ENCODE measurements at regions not wholly inside any gene's neighbourhood (a gene's known extent, or its start where the extent isn't known, plus 50 kb on each side); places are given as distances from the start of the nearest gene placed in this dataset.
"Not testable (repeated sequence)": the region's sequence is repeated elsewhere in the genome, so short reads cannot be mapped to it uniquely, and the experiment has no call there.

DNA sequence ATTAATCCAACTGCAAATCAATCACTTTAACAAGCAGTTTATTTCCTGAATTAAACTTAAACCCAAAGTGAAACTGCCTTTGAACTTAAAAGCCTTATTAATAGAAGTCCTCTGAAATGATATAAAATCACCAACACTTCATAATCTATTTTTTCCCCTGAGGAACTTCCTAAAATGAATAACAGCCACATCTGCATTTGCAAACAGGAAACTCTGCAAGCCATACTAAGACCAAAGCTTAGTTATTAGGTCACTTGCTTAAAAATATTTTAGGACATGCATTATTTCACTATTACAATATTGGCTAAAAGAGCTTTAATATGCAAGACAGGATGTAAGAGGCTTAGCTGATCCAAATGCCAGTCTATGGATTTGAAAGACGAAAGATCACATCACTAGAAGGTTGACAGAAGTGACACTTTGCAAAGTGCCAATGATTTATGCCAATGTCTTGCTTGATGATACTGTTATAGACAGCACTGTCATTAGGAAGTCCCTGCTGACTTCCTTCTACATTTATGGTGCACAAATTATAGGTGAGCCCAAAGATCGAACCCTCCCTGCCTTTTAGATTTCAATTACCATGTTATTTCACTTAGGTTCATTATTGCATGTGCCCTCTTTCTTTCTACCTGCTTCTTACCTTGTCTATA is 99.9 kb upstream of the SKAP2 start:
- intact Hi-C loops (cut with DNase I) = no loop called here

DNA sequence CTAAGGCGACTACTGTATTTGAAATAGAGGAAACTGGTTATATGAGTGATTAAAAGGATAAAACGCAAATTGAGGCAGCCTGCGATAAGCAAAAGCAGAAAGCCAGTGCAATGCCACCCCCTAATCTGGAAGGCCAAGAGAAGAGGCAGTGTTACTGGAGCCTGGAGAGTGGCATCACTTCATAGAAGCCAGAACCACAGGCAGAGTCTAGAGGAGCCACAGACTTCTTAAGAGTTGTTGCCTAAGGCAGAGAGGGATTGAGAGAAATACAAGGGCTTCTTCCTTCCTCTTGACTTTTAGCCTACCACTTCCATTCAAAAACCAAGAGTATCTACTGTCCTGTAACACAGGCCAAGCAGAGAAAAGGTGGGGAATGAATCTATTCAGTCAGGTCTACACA is 94.9 kb upstream of the SKAP2 start:
- intact Hi-C loops (cut with DNase I) = no loop called here
- DNase-seq (ENCODE audit: low spot score) = no peak

More for the DNA sequence above, 99.9 kb upstream of the SKAP2 start:
- DNase-seq (ENCODE audit: low spot score) = no peak

DNA sequence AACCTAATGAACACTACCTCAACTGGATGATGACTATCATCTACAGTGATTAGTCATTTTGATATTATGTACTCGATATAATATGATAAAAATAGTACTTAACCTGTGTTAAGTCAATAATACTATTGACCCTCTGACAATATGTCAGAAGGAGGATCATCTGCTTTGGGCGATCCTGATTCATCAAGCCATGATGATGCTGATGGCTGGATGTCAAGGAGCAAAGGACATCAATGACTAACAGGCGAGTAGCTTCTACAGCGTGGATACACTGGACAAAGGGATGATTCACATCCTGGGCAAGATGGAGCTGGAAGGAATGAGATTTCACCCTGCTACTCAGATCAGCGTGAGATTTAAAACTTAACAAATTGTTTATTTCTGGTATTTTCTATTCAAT is 94.4 kb upstream of the SKAP2 start:
- intact Hi-C loops (cut with DNase I) = no loop called here
- DNase-seq (ENCODE audit: low spot score) = no peak

DNA sequence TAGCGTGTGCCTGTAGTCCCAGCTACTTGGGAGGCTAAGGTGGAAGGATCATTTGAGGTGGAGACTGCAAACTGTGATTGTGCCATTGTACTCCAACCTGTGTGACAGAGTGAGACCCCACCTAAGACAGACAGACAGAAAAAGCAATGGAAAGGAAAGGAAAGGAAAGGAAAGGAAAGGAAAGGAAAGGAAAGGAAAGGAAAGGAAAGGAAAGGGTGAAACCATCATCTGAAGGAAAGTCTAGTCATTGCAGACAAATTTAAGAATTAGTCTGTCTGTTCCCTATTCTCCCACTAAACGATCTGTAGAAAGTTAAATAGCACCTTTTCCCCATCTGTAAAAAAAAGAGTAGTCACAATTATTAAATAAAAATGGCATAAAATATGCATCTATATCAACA is 91.1 kb upstream of the SKAP2 start:
- intact Hi-C loops (cut with DNase I) = no loop called here

DNA sequence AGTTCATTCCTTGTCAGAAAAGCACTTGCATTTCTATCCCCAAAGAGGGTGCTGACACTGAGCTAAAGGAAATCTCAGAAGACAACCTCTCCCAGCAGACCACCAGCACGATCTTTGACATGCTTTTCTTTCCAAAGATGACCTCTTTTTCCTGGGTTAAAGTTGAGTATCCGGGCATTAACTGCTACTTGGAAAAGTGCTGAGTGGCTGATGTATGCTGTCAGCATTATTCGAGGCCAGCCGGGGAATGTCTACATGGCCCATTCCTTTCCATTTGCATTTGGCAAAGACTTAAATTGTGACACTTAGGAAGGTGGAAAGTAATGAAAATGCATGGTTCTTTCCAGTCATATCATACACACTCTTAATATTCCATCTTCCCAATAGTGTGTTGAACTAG is 90.6 kb upstream of the SKAP2 start:
- intact Hi-C loops (cut with DNase I) = no loop called here
- no peak for DNase-seq (ENCODE audit: low spot score)

More for the DNA sequence above, 91.1 kb upstream of the SKAP2 start:
- DNase-seq (ENCODE audit: low spot score) = no peak

DNA sequence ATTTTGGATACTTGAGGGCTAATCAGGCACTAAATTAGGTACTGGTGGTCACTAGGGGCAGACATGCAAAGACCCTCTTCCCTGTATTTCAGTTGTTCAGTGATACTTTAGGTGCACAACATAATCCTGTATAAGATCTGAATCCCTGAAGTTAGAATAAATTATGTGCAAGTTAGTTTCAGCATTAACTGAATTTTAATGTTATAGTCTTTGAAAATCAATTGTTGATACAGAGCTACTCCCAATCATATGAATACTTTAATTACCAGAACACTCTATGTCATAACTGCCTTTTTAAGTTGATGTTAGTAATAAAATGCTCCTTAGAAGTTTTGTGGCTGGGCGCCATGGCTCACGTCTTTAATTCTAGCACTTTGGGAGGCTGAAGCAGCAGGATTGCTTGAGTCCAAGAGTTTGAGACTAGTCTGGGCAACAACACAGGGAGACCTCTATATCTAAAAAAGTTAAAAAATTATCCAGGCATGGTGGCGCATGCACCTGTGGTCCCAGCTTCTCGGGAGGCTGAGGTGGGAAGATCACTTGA is 87.1 kb upstream of the SKAP2 start:
- DNase-seq (ENCODE audit: low spot score) = no peak
- intact Hi-C loops (cut with DNase I) = no loop called here

DNA sequence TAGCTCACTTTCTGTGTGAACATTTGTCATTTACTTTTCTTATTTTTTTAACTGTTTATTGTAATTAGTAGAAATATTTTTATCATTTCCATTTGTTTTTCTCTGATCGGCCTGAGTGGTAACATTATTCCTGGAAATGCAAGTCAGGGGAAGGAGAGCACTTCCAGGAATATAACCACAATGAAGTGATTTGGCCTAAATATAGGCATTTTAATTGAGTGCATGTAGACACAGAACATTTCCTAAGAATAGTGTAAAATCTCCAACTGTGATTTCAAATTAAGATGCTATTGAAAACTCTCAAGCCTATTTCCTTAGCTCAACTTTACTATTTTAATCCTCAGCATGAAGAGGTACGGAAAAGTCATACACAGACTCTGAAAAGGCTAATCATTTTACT is 86.5 kb upstream of the SKAP2 start:
- intact Hi-C loops (cut with DNase I) = no loop called here
- DNase-seq (ENCODE audit: low spot score) = no peak

DNA sequence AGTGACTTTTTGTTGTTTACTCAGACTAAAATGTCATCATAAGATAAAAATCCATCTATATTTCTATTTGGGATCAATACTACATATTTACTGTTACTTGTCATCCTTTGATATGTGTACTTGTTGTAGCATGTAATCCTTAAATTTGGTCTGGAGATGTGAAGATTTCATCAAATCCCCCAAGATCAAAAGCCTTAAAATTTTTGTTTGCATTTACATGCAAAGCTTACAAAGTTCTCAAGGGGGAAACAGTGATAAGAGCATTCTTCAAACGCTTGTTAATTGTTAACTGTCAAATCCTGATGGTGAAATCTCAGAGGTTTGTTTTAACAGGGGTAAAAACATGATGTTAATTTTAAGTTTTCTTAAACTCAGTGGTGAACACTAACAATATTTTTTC is 84.9 kb upstream of the SKAP2 start:
- intact Hi-C loops (cut with DNase I) = no loop called here
- DNase-seq (ENCODE audit: low spot score) = no peak

DNA sequence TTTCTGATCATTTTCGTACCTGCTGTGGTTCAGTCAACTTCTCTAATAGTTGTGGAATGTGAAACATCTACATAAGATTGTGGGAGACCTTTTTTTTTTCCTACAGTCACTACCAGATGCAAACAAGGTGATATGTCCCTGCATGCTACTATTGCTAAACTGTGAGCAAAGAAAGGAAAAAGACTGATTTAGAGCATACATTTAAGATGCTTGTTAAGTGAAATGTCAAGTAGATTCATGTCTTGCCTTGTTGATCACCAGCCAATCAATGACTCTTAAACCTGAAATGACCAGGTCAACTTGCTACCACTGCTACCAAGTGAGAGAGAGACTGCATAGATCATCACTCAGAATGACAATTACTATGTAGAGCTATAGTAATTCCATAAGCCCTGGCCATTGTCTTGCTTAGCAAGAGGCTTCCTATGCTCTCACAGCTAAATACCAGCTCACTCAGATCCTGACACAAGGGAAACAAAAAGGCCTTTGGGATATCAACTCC is 84.3 kb upstream of the SKAP2 start:
- DNase-seq (ENCODE audit: low spot score) = no peak
- intact Hi-C loops (cut with DNase I) = no loop called here

DNA sequence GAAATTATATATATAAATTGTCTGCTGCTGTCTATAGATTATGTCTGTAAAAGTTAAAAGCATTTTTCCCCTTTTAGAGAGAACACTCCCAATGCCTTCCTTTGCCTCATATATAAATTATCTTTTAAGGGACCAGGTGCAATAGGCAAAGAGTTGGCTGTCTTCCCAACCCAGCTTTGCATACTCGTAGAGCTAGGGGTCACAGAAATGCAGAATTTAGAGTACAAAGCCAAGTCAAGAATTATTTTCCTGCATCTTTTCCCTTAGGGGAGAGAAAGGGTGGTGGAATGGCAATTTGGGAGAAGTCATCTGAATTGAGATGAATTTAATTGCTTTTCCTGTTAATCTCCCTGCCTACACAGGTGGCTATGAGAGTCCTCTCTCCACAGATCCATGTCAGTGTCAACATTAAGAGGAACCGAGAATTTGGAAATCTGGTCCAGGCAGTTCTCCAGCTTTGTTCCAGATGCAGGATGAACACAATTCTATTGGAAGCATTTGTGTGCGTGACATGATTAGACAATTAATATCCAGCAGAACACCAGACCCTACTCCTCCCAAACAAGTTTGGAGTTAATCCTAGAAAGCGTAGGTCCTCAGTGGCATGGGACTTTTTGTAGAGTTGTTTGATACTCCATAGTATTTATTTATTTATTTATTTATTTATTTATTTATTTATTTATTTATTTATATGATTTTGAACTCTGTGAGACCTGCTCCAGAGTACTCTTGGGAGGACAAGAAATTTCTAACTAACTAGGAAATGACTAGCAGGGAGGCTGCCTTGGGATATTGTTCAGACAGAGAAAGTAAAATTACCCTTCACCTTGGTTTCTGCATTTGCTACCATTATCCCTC is 80.3 kb upstream of the SKAP2 start:
- DNase-seq (ENCODE audit: low spot score) = no peak
- intact Hi-C loops (cut with DNase I) = no loop called here

DNA sequence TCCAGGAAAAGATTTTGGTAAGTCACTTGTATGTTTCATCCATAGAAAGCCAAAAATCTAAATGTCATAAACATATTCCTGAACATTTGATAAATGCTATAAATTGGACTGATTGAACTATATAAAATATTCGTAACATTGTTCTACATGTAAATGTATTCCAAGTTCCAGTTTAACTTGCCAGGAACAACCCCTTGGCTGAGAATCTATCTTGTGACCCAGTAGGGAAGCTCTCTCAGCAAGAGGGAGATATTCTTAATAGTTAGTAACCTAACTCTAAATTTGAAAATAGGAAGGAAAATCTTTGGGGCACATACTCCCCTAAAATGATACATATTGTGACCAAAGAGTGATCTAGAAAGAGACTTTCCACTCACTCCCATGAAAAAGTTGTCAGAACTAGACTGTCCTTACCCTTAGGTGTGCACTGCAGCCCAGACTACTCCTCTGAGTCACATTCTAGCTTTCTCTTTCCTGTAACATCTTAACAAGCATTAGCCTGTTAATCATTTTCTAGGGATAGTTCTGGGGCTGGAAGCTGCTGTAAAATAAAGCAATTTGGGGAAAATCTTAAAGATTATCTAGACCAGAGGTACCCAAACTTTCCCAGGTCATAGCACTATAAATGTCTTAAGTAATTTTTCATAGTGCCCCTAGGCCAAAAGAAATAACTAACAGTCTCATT is 73.7 kb upstream of the SKAP2 start:
- intact Hi-C loops (cut with DNase I) = no loop called here
- DNase-seq (ENCODE audit: low spot score) = no peak

DNA sequence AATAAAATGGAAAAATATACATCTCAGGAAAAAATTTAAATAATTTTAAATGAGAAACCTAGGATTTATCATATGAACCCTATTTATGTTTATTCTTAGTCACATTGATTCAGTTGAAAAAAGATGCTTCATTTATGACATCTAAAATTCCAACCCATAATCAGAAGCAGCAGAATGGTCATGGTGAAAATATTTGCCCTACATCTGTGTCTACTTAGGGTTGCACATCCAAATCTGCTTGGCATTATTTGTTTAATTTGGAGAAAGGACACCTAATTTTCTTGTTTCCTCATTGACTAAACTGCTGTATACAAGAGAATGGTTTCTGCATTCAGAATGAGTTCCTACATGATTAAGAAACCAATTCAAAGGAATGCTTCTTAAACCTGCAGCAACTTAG is 72.9 kb upstream of the SKAP2 start:
- intact Hi-C loops (cut with DNase I) = no loop called here
- no peak for DNase-seq (ENCODE audit: low spot score)

DNA sequence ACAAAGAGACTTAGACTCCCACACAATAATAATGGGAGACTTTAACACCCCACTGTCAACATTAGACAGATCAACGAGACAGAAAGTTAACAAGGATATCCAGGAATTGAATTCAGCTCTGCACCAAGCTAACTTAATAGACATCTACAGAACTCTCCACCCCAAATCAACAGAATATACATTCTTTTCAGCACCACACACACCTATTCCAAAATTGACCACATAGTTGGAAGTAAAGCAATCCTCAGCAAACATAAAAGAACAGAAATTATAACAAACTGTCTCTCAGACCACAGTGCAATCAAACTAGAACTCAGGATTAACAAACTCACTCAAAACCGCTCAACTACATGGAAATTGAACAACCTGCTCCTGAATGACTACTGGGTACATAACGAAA is 68.2 kb upstream of the SKAP2 start:
- DNase-seq (ENCODE audit: low spot score); intact Hi-C loops (cut with DNase I): not testable (repeated sequence)

DNA sequence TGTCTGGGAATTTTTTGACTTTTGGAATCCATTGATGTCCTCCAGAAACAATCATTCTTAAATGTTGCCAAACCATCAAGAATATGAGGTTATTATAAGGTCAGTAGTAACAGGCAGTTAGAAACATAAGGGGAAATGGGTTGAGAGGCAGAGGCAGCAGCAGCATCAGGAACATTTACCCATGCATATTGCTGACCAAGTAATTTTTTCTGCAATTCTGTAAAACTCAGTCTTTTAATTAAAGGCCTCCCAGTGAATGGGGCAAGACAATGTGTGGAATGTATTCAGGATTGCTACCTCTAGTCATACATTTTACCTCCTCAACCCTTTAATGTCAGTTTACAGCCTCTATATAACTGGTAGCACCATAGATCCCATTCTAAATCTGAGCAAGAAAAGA is 66.5 kb upstream of the SKAP2 start:
- DNase-seq (ENCODE audit: low spot score) = no peak
- intact Hi-C loops (cut with DNase I) = no loop called here

DNA sequence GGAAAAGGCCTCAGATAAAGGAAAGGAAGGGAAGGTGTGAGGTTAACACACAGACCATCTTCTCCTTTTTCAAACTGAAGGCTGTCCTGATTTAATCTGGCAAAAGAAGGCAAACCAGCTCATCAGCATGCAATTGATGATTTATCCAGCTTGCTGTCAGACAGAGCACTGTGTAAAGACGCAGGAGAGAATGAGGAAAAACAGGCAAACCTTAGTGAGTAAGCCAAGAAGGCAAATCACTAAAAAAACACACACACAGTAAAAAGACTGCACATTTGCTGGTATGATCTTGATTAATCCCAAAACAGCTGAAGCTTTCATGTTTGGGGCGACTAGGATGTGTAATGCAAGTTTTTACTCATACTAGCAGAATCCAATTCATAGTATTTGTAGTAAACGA is 65.8 kb upstream of the SKAP2 start:
- intact Hi-C loops (cut with DNase I) = no loop called here
- no peak for DNase-seq (ENCODE audit: low spot score)

DNA sequence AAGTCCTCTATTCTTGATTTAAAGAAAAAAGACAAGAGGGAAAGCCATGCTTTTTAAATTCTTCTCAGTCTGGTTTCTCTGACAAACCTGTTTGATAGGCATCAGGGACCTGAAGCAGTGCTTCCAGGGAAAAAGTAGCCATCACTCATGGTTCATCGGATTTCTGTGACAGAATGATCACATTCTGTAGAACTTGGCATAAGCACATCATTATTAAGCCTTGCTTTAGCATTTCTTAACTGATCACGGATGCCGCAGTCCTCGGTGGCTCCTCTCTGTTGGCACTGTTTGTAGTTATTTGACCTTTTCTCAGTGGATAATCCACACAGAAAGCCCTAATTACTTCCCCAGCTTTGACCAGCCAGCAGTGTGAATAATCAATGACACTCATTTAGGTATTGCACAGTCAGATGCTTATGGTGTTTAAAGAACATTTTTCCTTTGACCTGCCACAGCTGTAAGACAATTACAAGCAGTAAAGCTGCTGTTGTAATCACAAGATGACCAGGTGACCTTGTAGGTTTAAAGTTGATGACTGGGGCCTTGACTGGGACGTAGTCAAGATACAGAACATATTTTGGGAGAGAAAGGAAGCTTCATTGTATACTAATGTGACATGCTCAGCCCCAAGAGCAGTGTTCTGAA is 64.4 kb upstream of the SKAP2 start:
- intact Hi-C loops (cut with DNase I) = no loop called here
- DNase-seq (ENCODE audit: low spot score) = no peak

DNA sequence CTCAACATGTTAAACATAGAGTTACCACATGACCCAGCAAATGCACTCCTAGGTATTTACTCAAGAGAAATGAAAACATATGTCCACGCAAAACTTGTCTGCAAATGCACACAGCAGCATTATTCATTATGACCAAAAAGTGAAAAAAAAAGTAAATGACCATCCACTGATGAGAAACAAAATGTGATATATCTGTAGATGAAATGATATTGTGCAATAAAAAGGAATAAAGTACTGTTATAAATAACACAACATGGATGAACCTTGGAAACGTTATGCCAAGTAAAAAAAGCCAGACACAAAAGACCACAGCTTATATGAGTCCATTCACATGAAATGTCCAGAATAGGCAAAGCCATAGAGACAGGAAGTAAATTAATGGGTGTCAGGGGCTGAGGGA is 61.4 kb upstream of the SKAP2 start:
- intact Hi-C loops (cut with DNase I) = no loop called here
- no peak for DNase-seq (ENCODE audit: low spot score)

DNA sequence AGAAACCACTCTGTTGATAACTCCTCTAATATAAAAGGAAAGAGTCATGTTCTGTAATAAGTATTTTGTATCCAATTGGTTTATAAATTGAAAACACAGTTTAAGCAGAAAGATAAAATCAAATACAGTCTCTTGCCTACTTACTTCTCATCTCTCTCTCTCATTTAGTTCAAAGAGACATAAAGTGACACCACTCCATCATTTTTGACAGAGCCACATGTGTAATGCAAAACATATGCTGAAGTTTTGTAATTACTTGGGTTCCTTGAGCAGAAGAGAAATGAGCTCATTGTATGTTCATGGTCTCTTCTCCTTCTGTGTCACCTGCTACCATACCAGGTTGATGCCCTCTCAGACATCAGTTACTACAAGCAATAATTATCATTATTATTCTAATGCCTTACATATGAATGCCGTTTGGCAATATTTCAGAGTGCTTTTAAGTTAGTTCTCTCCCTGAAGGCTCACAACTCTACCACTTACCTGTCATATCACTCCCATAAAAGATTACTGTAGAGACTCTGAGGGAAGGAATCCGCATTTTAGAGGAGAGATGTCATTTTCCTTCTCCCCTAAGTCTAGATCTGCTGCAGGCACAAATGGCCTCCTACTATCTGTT is 59.9 kb upstream of the SKAP2 start:
- no peak for DNase-seq (ENCODE audit: low spot score)
- intact Hi-C loops (cut with DNase I) = no loop called here

DNA sequence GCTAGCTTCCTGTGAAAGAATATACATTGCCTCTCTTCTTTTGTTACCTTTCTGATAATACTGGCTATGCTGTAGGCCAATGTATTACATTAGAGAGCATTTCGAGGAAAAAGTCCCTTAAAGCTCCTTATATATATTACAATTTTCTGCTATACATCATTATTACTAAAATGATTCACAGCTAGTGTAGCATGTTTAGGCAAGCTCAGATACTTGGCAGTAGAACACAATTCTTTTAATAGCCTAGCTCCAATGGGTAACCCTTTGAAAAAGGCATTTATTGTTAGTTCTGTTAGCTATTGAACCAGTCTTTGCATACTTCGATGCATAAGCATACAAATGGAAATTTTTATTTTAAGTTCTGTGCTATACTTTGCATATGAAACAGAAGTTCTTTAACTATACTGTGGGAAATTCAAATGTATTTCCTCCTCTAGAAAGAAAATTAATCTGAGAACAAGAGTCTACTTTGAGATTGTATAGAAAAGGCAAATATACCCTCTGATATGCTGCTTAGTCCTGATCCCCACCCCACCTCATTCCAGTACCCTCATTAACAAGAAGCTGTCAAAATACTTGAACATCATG is 55.6 kb upstream of the SKAP2 start:
- intact Hi-C loops (cut with DNase I) = loop anchor here in 1 of 2 donors (5.0 kb wide), 1 partner anchor 538 kb away; no protein-coding TSS in a partner anchor

More for the DNA sequence above, 55.6 kb upstream of the SKAP2 start:
- DNase-seq (ENCODE audit: low spot score) = no peak
